ENCODE measurements at regions not wholly inside any gene's neighbourhood (a gene's known extent, or its start where the extent isn't known, plus 50 kb on each side); places are given as distances from the start of the nearest gene placed in this dataset.

- TF ChIP-seq CTCF (conservative IDR thresholded peaks at IDR 0.05) = no peak
- TF ChIP-seq ZFX (IDR thresholded peaks at IDR 0.05) = no peak
Measured at GRCh38 chr6:4580361-4580760, 195.8 kb upstream of the CDYL start.
